ENCODE measurements at regions not wholly inside any gene's neighbourhood (a gene's known extent, or its start where the extent isn't known, plus 50 kb on each side); places are given as distances from the start of the nearest gene placed in this dataset.

DNA sequence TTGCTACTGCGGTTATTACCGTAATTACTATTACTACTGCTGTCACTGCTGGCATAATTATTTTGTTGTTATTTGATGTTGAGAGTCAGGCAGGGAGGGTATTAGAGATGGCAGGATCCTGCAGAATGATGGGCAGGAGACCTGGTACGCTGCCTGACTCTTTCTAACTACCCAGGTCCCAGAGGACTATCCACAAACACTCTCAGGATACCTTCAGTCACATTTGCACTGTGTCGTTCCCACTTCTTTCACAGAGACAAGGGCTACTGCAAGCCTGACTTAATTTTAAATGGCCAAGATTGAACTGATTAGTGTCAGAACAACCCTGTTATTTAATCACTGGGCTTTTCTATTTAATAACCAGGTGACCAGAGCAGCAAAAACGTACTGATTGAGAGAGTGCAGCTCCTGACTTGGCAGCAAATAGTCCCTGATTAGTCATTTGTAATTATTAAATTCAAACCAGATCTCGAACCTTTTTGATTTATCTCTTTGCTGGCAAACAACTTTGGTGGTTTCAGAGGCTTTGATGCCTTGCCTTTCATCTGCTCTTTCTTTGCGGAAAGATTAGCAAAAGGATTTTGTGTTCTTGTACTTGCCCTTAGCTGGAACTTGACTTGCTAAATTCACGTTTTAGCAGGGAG lies 88.8 kb upstream of the ARHGEF3 start:
- DNase-seq: no peak

GRCh38 chr3:56889131-56889530 lies 87.4 kb upstream of the ARHGEF3 start:
- DNase-seq: no peak

DNA sequence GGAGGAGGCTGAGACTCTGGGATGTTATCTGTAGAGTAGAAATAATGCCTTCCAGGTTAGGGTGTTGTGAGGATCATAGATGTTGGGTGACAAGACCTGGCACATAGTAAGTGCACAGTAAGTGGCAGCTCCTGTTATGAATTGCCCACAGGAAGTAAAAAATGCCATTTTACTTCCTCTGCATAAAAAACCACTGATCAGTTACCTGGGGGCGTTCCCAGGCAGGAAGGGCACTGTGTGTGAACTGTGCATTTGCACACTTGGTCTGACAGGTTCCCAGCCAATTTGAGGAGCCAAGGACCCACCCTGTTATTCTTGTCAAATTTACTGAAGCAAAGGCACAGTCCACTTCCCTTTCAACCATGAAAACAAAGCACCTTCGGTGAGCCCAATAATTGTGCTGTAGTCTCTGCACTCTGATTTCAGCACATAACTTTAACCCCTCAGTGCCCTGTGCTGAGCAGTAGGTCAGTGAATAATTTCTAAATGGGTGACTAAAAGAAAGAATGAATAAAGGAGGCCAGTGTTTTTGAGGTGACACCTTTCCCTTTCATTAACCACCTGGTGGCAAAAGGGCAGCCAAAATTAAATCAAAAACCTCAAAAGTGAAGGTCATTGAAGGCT lies 85.8 kb upstream of the ARHGEF3 start:
- peak in 1 of 2 experiments; percentile 20 for DNase-seq

GRCh38 chr3:56886314-56886713 lies 84.6 kb upstream of the ARHGEF3 start:
- no peak for DNase-seq

- no peak for DNase-seq
Observed at GRCh38 chr3:56885879-56886278, 84.1 kb upstream of the ARHGEF3 start.

DNA sequence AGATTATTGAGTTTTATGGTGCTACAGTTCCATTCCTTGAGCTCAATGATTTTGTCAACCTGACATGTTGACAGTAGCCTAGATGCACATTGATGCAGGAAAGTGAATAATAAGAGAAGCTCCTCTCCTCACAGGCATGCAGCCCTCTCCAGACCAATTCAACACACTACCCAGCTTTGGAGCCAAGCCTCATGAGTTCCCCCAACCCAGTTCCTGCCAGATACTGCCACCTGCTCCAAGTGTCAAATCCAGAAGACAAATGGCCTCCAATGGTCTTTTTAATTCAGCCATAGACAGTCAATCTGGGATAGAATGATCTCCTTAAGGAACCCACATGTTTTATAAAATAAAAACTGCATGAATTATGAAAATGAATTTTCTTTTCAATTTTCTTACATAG lies 83.7 kb upstream of the ARHGEF3 start:
- DNase-seq: no peak

DNA sequence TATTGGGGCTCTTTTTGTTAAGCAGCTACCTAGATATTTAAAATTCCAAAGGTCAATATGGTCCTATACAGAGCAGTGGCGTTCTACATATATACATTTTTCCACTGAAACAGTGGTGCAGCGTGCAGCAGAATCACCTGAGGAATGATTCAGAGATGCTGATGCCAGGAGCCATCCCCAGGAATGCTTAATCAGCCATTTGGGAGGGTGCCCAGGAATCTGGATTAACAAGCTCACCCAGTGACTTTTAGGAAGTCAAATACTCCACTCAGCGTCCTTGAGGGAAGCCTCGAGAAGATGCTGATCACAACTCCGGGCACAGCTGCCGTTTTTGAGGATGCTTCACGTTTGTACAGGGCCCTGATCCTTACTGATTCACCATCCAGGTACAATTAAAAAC lies 82.6 kb upstream of the ARHGEF3 start:
- no peak for DNase-seq

DNA sequence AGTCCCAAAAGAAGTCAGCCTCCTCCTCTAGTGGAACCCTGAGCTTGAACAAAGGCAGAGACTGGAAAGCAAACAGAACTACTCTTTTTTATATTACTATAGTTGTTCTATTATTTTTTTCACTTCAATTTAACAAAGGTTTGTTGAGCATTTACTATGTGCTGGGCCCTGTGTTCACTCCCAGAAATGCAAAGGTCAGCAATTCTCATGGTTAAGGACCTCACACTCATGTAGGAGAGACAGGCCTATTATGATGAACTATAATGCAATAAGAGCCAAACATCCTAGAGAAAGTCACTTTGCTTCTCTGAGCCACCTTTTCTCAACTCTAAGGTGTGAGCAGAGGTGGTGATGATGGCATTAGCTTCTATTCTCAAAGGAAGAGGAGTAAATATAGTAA lies 82.1 kb upstream of the ARHGEF3 start:
- DNase-seq: no peak

DNA sequence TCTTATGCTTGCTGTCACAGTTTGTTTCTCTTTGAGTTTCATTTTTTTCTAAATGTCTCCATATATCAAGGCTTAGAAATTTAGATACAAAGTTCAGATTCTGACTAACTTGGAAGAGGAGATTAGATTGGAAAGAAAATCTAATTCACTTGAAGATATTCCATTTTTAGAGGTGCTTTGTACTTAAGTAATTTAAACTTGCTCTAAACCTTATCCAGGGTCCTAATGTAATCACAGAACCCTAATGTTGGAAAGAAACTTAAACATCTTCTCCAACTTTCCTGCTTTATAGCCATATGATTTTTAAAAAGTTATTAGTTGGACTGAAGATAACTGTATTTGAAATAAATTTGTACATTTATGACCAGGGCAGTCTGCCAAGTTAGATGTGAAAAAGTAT lies 81.1 kb upstream of the ARHGEF3 start:
- DNase-seq: no peak

DNA sequence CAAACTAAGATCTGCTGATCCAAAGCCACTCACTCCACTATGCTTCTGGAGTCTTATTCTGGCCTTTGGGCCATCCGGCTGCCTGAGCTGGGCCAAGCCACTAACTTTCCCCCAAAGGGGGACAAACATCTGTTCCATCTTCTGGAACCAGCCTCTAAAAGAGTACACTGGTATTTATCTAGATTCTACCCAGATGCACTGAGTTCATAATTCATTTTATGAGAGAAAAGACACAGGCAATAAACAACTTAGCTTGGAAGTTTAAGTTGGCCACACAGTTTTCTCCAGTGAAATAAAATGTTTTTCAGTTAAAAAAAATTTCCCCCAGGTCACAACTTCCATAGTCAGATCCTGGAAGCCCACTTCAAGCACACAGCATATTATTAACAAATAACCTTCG lies 80.1 kb upstream of the ARHGEF3 start:
- no peak for DNase-seq

- DNase-seq: no peak
Observed at GRCh38 chr3:56880720-56881575, 79.2 kb upstream of the ARHGEF3 start.

DNA sequence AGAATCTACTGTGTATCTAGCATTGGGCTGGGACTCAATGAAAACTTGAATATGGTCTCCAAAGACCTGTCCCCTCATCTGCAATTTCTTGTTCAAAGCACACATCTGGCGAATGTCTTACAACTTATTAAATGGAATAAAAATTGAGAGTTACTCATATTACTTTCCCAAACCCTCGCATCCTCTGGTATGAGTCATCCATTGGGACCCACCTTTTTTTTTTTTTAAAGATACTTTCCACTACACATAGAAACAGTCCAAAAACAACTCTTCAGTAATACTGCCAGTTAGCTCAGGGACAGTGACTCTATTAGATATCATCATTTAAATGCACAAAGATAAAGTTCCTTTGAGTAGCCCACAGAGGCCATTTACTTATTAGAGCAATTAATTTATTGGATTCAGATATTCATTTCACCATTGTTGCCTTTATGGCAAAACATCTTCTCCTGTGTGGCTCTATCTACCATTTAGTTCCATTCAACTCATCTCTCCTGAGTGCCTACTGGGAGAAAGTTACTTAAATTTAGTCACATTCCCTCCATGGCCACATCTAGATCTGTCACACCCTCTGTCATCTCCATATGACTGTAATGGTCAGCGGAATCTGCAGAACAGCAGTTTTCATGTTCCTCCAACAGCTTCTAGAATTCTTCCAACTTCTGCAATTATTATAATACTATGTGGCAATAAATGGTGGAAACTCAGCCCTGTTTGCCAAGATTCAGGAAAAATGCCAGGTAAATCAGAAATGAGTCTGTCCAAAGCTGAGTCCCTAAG lies 77.9 kb upstream of the ARHGEF3 start:
- no peak for DNase-seq

- no peak for DNase-seq
Observed at GRCh38 chr3:56878074-56878473, 76.3 kb upstream of the ARHGEF3 start.

GRCh38 chr3:56876916-56877315 lies 75.2 kb upstream of the ARHGEF3 start:
- DNase-seq: no peak

DNA sequence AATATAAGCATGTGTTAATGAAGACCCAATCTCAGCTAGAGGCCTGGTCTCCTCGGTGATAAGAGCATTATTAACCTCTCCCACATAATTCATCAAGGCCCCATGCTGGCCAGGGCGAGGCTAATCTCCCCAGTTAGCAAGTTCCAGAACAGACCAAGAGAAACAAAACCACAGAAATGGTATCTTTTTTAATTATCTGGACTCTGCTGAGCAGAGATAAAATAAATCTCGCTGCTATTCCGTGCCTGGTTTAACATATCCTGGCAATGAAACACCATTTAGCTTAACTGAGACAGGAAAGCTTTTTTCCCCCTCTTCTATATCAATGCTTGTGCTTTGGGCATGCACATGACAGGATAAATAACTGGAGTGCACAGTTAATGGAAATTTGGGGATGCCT lies 72.5 kb upstream of the ARHGEF3 start:
- no peak for DNase-seq

GRCh38 chr3:56870436-56870835 lies 68.7 kb upstream of the ARHGEF3 start:
- DNase-seq: no peak

- DNase-seq: no peak
Observed at GRCh38 chr3:56869157-56869889, 67.6 kb upstream of the ARHGEF3 start.

- no peak for DNase-seq
Observed at GRCh38 chr3:56868706-56869105, 67.0 kb upstream of the ARHGEF3 start.

- no peak for DNase-seq
Observed at GRCh38 chr3:56867671-56868070, 65.9 kb upstream of the ARHGEF3 start.

- no peak for DNase-seq
Observed at GRCh38 chr3:56864918-56865524, 63.3 kb upstream of the ARHGEF3 start.

- no peak for DNase-seq
Observed at GRCh38 chr3:56864090-56864489, 62.3 kb upstream of the ARHGEF3 start.
